Fibroblast of skin of scalp (primary cell): ENCODE measurements at regions not wholly inside any gene's neighbourhood (a gene's known extent, or its start where the extent isn't known, plus 50 kb on each side); places are given as distances from the start of the nearest gene placed in this dataset.
A peak's percentile ranks its signal among the peaks of the same experiment; 100 is the strongest.
"Not testable (repeated sequence)": the region's sequence is repeated elsewhere in the genome, so short reads cannot be mapped to it uniquely, and the experiment has no call there.

ENCODE experiments used
- DNase-seq: peaks from one replicate; pipeline ENCODE4 v3.0.0-alpha.2; 2013

DNA sequence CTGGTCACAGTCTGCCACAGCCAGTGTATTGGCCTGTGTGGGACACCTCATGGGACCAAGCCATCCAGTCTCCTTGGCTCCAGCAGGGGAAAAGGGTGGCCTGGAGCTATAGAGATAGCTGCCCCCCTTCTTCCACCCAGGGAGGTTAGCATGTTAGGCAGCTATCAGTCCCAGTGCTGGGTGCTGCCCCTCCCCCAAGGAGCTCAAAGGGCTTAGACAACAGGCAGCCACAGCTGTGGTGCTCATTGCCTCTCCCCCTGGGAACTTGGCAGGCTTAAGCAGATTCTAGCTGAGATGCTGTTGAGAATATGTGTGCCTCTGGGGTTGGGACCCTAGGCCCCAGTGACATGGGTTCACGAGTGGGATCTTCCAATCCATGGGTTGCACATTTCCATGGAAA, 226.0 kb upstream of the PTGER4 start:
- DNase-seq = no peak

DNA sequence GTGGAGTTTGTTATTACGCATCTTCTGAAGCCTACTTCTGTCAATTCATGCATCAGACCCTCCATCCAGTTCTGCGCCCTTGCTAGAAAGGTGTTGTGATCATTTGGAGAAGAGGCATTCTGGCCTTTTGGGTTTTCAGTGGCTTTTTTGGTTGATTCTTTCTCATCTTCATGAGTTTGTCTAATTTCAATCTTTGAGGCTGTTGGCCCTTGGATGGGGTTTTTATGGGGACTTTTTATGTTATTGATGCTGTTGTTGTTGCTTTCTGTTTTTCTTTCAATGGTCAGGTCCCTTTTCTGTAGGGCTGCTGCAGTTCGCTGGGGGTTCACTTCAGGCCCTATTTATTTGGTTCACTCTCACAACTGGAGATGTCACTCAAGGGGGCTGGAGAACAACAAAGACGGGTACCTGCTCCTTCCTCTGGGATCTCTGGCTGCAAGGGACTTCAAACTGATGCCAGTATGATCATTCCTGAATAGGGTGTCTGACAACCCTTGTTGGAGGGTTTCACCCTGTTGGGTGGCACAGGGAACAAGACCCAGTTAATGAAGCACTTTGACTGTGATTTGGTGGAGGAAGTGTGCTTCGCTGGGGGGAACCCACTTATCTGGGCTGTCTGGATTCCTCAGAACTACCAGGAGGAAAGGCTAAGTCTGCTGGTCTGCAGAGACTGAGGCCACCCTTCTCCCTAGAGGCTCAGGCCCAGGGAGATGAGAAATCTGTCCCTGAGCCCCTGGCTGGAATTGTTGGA, 226.7 kb upstream of the PTGER4 start:
- DNase-seq = no peak

DNA sequence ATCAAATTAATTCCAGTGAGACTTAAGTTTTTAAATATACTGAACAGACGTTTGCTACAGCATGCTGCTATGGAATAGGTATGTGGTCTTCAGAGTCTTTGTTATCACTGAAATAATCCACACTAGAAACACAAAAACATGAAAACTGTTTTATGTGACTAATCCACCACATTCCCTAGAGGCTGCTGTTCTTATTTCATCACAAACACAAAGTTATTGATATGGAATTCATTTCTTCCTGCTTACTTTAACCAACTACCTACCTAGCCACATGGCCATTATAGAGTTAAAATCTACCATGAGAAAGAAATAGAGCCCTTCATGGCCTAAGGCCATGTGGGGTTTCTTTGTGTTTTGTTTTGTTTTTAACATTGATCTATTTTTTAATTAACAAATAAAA, 232.3 kb upstream of the PTGER4 start:
- DNase-seq = peak; percentile 19

DNA sequence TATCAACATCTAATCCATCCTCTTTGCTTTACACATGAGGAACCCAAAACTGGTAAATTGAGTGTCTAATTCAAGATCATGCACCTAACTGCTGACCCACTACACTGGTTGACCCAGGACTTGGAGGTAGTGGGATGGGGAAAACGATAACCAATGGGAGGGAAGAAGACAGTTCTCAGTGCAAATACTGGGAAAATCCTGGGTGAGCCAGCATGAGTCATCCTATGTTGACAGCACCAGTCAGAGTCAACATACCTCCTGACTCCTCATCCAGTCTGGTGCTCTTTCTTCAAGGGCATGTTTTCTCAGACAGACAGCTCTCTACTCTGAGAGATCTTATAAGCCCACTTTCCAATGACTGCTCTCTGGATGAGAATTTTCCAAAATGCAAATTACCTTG, 232.8 kb upstream of the PTGER4 start:
- DNase-seq = peak; percentile 72

DNA sequence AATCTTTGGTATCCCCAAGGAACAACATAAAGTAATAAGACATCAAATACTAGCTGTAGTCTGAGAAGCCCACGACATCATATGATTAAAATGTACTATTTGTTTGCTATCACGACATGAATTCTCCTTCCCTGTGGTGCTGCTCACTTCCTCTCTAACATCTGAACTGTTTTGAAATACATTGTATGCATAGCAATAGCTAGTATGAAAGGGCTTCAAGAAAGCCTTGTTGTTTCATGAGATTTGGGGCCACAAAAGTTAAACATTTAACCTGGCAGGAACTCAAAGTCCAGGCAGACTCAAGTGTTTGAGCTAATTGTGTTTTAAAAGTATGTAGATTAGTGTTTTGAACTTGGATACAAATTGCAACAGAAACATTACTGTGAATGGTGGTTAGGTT, 237.4 kb upstream of the PTGER4 start:
- peak; percentile 47 for DNase-seq

DNA sequence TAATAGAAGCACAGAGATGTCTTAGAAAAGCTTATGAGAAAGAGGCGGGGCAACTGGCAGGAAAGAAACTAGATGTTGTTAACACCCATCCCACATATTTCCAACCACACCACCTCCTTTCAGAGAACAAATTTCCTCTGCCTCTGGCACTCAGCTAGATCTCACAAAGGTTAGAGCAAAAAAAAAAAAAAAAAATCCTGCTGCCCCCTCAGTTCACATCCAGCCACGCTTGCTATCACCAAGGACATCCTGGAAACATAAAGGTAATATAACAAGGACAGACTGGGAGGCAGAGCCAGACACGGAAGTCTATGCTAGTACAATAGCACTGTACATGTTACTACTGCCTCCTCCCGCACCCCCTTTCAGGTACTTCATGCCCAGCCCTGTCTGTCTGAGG, 238.0 kb upstream of the PTGER4 start:
- DNase-seq = no peak

DNA sequence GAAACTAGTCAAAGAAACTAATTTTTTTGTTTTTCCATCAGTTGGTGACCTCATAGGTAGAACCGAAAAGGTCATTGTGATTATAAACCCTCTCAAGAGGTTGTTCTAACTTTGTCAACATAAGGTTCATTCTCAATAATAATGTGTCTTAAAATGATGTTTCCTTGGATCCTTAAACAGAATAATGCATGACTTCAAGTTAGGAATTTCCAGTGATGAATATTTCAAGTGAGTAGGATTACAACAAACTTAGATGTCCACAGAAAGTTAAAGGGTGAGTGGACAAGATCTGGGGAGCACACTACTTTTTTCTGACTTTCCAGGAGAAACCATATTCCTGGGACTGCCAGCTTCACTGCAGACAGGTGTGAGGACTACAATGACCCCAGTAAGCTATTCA, 239.0 kb upstream of the PTGER4 start:
- DNase-seq = no peak

DNA sequence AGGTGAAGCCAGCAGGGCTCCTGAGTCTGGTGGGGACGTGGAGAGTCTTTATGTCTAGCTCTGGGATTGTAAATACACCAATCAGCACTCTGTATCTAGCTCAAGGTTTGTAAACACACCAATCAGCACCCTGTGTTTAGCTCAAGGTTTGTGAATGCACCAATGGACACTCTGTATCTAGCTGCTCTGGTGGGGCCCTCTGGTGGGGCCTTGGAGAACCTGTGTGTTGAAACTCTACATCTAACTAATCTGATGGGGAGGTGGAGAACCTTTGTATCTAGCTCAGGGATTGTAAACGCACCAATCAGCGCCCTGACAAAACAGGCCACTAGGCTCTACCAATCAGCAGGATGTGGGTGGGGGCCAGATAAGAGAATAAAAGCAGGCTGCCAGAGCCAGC, 240.6 kb upstream of the PTGER4 start:
- not testable (repeated sequence) for DNase-seq

DNA sequence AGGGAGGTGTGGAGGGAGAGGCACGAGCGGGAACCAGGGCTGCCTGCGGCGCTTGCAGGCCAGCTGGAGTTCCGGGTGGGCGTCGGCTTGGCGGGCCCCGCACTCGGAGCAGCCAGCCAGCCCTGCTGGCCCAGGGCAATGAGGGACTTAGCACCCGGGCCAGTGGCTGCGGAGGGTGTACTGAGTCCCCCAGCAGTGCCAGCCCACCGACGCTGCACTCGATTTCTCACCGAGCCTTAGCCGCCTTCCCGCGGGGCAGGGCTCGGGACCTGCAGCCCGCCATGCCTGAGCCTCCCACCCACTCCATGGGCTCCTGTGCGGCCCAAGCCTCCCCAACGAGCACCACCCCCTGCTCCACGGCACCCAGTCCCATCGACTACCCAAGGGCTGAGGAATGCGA, 241.1 kb upstream of the PTGER4 start:
- DNase-seq = not testable (repeated sequence)

DNA sequence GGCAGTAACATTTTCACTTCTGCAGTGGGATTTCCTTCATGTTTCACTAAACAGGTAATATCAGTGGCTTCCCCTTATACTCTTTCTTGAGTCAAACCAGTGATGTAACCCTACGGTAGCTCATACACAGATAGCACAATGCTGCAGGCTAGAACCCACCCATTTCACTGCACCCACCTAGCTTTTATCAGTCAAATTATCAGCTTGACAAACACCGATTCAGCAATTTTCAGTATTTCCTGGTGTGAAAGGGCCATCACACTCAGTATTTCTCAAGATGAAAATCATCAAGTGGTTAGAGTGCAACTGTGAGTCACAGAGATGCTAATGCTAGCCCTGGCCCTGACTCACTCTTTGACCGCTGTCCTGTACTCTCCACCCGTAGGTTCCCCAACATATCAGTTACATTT, 242.3 kb upstream of the PTGER4 start:
- DNase-seq = peak; percentile 53

DNA sequence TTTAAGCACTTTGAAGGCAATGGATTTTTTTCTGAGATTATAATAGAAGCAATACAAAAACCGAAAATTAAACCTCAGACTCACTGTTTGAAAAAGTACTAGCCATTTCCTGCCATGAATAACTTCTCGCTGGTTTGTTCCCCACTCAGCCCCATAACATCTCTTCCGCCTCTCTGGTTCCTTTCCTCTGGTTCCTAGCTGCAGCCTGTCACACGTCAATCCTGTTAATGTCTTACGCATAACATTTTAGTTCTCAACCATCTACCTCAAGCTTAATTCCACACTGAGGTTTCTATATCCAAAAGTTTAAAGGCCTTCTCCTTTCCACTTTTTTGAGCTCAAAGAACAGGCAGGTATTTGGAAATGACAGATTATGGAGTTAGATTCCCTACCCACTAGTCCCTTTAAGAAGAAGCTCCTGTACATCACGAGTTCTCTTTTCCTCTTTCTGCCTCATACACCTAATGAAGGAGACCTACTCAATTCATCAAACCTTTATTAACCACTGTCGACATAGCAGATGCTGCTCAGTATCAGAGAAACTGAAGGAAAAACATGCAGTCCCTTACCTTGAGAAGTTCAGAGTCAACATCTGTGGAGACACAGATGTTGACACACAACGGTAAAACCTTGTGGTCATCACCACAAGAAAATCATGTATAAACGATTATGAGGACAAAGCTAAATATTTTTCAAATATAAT, 243.0 kb upstream of the PTGER4 start:
- DNase-seq = no peak

DNA sequence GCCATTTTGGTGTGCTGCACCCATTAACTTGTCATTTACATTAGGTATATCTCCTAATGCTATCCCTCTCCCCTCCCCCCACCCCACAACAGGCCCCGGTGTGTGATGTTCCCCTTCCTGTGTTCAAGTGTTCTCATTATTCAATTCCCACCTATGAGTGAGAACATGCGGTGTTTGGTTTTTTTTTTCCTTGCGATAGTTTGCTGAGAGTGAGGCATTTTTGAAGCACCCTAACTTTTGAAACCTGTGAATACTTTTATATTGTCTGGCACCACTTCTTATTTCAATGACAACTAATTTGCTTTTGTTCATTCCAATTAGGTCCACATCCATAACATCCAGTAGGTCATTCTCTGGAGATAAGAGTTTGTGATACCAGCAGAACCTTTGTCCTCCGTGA, 244.0 kb upstream of the PTGER4 start:
- not testable (repeated sequence) for DNase-seq

DNA sequence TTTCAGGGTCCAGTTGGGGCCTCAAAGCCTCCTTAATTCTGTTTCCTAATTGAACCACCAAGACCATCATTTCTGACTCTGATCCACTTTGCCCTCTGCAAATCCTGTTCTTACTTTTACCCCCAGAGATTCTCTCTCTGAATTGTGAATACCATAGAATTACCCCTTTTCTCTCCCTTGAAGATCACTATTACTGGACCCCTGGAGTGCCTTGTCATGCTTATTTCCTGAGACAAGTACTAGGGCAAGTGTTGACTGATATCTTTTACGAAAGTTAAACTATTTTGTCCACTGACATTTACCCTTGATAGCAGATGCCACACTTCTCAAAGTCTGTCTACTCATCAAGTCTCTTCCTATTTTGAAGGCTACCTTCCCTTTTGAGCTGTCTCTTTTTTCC, 246.9 kb upstream of the PTGER4 start:
- no peak for DNase-seq

DNA sequence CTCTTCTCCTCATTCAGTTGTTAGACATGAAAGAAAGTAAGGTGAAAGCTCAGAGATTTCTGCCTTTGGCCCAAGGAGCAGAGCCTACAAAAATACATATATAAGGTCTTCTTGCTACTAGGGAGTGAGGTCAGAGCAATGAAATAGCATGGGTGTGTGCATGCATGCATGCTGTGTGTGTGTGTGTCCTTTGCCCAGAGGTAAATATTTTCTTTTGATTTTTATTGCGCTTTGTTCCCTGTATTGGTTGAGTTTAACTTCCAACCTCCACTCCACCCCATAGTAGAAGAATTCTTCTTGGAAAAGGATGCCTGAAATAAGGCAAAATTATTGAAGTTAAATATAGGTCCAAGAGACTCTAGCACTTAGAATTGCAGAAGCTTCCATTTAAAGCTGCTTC, 248.0 kb upstream of the PTGER4 start:
- DNase-seq = no peak

DNA sequence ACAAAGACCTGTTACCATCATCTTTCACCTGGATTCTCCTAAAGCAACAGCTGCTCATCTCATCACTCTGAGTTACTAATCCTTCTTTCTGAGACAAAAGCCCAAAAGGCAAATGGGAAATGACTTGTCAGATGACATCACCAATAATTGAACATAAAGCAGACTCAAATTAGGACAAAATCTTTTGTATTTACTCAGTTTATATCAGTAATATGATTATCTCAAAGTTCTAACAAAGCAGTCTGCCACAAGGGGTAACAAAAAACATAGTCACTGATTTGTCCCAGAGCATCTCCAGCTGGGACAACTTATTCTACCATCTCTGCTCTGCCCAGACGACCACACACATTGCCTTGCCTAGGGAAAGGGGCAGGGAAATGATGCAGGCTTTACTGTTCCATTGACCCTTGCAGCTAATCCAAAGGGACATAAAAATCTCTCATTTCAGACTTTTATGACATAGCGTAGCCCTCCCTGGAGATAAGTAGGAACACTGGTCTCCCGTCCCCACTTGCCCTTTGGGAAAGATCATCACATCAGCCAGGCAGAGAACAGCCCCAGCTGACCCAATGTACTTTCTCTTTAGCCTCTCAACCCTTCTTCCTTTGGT, 249.5 kb upstream of the PTGER4 start:
- DNase-seq = no peak

DNA sequence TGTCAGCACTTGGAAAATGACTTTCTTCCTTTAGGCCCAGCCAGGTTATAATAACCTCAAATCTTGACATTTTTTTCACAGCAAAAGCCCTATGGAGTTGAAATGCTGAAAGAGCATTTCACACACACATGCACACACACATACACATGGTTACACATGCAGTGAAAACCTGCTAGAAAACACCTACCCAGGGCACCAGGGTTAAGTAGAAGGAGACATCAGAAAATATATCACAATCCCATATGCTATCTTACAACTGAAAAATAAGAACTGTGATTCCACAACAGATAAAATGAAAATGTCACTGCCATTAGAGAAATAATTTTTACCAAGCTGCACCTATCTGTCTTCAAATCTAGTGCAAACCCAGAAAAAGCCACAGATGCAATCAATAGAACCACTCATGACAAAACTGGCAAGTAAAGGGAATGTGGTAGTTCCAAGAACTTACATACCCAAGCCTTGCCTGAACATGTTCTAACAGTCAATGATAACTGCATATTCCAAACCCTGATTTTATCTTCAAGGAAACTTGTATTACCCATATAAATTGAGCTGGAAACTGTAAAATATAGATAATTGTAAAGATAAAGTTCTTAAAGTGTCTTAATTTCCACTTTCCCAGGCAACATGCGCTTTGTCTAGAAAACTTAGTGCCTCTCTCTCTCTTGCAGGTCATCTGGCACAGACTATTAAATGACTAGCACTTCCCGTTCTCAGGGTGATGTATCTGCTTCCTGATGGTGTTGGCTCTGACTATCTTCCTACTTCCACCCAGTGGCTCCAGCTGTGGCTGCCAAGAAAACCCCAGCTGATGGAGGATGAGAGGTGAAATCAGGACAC, 250.2 kb upstream of the PTGER4 start:
- no peak for DNase-seq

DNA sequence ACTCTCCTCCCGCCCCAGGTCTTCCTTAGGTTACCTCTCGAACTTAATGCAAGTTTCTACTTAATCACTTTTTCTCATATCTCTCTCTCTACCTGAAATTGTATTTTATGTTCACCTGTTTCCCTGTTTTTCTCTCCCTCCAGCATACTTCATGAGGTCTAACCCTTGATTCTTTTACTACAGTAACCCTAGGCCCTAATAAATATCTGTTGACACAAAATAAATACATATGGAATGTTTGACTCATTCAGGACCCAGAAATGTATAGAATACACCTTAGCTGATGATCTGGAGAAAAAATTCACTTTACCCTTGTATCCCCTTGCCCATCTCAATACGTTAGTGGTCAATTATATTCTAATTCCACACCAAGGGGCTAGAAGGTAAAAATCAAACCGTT, 250.9 kb upstream of the PTGER4 start:
- no peak for DNase-seq

DNA sequence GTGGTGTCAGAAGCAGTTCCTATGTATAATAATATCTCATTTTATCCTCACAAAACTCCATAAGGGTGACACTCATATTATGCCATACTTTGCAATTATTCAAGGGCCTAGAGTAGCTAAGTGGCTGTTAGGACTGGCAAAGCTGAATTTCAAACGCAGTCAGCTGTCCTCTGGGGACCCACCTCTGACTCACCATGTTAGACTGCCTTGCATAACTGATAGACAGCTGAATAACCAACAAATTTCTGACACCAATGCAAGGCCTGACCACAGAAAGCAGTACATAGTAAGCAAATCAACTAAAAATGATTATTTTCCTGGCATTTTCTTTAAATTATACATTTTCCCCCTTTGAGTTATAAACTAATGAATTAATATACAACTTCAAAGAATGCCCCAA, 251.6 kb upstream of the PTGER4 start:
- peak; percentile 84 for DNase-seq

DNA sequence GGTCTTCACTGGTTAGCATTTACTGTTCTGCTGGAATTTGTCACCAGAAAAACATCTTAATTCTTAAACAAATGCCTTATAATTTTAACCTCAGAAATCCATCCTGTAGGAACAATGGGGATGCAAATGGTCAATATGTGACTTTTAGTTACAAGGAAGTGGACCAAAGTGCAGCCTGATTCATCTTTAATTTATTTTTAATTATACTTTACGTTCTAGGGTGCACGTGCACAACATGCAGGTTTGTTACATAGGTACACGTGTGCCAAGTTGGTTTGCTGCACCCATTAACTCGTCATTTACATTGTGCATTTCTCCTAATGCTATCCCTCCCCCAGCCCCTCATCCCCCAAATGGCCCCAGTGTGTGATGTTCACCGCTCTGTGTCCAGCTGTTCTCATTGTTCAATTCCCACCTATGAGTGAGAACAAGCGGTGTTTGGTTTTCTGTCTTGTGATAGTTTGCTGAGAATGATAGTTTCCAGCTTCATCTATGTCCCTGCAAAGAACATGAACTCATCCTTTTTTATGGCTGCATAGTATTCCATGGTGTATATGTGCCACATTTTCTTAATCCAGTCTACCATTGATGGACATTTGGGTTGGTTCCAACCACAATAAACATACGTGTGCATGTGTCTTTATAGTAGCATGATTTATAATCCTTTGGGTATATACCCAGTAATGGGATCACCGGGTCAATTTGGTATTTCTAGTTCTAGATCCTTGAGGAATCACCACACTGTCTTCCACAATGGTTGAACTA, 262.5 kb upstream of the PTGER4 start:
- not testable (repeated sequence) for DNase-seq

DNA sequence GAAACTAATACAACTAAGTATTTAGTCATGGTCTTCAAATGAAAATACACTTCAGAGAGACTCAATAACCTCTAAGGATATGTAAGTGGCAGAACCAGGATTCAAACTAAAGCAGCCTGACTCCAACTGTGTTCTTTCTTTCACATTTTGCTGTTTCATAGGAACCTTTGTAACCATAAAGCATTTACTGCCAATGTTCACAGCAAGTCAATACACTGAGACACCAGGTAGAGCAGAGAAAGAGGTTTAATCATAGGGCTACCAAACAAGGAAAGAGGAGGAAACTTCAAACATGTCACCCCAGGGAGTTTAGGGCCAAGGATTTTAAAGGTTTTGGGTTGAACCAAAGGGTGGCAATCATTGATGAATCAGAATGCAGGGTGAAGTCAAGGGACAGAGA, 263.1 kb upstream of the PTGER4 start:
- DNase-seq = no peak

DNA sequence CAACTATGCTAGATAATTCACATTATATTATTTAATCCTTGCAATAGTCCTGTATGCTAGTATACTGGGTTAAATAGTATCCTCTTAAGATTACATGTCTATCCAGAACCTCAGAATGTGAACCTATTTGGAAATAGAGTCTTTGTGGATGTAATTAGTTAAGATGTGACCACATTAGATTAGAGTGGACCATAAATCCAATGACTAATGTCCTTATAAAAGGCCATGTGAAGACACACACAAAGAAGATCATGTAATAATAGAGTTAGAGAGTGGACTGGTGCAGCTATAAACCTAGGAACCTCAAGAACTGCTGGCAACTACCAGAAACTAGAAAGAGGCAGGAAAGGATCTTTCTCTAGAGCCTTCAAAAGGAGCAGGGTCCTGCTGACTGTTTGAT, 263.6 kb upstream of the PTGER4 start:
- no peak for DNase-seq

DNA sequence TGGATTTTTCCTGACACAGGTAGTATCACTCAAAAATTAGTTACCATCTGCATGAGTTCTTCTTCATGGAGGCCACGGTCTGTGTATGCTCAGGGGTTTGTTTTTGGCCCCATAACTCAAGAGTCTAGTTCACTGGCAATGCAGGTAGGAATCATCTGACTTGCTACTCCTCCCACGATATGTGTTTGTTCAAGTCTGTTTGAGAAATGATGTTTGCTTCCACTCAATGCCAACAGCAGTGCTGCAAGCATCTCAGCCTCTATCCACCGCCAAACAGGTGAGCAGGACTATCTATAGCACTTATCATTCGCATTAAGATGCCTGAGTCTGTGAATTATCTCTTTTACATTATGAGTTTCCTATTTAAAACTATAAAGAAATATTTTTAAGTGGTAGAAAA, 264.8 kb upstream of the PTGER4 start:
- DNase-seq = no peak
